Stimulated activated naive CD4-positive, alpha-beta T cell (primary cell): ENCODE measurements at regions not wholly inside any gene's neighbourhood (a gene's known extent, or its start where the extent isn't known, plus 50 kb on each side); places are given as distances from the start of the nearest gene placed in this dataset.

Experiments
- DNase-seq, 6 experiments: peaks; one replicate each; lab custom pipeline; 2025; lab: John Stamatoyannopoulos, UW

DNA sequence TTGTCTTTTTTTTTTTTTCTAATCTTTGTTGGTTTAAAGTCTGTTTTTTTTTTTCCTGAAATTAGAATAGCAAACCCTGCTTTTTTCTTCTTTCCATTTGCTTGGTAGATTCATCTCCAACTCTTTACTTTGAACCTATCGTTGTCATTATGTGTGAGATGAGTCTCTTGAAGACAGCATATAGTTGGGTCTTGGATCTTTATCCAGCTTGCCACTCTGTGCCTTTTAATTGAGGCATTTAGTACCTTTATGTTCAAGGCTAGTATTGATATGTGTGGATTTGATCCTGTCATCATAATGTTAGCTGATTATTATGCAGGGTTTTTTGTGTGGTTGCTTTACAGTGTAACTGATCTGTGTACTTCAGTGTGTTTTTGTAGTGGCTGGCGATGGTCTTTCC, 383.8 kb downstream of the MAN2A1 start:
- no peak for DNase-seq

- no peak for DNase-seq
Observed at GRCh38 chr5:110075656-110076055, 385.9 kb downstream of the MAN2A1 start.

DNA sequence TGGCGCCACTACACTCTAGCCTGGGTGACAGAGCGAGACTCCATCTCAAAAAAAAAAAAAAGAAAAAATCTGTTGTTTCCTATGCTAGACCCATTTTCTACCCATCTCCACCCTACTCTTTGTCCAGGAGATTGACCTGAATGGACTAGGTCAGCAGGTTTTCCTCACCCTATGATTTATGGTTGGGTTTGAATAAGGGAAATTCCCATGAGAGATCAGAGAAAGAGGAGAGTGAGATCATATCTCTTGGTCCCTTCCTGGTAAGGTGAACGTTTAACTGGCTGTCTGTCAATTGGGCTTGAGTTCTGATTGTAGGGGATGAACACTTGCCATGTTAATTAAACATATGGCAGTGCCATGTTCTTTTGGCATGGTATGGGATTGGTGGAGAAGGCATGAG, 387.4 kb downstream of the MAN2A1 start:
- DNase-seq = no peak

DNA sequence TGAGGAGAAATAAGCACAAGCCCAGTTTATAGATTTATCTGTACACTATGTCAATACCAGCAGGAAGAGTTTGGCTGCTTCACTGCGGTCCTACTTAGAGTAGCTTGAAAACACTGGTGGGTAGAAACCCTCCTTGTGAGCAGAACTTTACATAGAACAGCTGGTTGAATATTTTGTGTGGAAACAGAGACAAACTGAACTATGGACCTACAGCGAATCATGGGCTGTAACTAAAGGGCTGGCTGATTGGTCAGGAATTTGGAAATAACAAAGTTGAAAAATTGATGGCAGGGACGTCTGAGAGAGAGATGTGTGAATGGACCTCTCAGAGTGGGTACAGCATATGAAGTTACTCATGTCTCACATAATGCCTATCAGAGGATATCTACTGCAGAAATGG, 392.5 kb downstream of the MAN2A1 start:
- DNase-seq = no peak

GRCh38 chr5:110082863-110083262, 393.1 kb downstream of the MAN2A1 start:
- DNase-seq = no peak

DNA sequence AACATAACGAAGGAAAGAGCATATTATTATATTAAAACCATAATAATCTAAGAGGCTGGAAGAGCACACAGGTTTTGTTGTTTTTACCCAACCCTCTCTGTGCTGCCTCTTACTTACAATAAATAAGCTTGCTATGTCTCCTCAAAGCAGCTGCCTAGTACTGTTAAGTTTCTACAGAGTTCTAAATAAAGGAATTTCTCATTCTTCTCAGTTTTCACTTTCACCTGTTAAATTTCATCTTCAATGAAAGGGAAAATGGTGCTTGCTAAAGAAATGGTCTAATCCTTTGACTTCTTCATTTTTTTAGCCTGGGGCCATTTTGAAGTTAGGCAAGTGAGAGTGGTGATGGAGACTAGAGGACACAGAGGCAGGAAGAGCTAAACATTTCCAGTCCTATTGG, 396.1 kb downstream of the MAN2A1 start:
- no peak for DNase-seq

DNA sequence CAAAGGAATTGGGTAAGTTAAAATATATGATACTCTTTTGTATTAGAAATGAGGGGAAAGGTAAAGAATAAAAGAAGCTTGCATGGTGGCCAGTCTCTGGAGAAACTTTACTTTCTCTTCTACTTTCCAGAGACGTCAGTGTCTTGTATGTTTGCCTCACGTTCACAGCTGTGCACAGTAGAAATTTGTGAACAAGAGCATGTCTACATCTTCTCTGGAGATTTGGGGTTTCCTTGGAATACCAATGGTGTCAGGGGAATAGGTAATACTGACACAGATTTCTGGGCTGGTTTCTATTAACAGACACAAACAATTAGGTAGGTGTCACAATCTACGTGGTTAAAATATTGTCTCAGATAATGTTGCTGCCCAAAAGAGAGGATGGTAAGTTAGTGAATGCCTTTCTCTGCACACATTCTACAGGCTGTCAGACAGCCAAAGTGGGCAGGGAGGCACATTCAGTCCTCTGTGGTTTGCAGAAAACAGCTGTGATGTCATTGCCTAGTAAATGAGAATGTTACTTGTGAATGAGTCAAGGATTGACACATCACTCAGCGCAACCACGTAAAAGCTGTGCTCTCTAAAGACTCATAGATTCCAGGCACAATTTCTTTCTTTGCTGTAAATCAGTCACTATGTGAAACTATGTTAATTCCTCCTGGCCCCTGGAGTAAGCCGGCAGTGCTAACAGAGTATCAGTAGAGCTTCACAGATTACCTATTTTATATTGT, 397.1 kb downstream of the MAN2A1 start:
- DNase-seq = no peak

DNA sequence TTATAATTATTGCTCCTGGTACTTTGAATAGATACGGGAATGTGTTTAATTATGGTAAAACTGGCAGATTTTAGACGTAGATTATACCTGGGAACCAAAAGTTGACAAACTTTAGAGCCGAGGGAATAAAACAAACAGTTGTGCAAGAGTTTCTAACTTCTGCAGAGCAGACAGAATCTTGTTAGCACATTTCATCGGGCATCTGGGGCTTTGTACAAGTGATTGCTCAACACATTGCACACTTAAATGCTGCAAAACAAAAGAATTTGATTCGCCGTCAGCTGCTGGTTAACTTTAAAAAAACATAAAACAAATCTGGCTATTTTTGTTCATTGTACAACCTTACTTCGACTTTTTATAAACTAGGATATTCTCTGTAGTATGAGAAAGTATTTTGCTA, 398.1 kb downstream of the MAN2A1 start:
- no peak for DNase-seq

DNA sequence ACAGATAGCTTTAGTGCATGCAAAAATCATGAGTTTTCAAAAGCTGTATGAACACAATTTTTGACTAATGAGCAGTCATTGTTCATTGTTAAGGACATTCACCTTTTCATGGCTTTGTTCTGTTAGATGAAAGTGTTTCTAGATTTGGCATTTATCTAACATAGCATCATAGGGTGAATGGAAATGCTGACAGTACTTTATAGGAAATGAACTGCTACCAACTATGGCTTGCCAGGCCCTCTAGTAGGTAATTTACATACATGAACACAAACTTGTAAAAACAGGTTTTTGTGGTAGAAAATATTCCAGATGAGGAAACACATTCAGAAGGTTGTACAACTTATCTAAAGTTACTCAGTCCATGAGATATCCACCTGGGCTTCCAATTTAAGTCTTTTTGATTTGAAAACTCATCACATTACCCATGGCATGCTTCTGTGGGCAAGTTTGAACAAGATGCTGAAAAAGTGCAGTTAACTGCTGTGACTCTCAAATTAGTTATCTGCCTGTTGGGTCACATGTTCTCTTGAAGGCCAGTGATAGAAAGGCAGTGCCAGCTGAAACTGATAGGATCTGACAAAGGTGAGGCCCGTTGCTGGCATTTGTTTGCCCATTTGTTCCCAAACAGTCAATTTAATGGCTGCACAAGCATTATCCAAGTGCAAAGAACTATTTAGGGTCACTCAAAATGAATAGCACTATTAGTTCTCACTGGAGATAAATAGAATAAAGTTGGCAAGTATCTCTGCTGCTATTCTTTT, 399.1 kb downstream of the MAN2A1 start:
- no peak for DNase-seq

DNA sequence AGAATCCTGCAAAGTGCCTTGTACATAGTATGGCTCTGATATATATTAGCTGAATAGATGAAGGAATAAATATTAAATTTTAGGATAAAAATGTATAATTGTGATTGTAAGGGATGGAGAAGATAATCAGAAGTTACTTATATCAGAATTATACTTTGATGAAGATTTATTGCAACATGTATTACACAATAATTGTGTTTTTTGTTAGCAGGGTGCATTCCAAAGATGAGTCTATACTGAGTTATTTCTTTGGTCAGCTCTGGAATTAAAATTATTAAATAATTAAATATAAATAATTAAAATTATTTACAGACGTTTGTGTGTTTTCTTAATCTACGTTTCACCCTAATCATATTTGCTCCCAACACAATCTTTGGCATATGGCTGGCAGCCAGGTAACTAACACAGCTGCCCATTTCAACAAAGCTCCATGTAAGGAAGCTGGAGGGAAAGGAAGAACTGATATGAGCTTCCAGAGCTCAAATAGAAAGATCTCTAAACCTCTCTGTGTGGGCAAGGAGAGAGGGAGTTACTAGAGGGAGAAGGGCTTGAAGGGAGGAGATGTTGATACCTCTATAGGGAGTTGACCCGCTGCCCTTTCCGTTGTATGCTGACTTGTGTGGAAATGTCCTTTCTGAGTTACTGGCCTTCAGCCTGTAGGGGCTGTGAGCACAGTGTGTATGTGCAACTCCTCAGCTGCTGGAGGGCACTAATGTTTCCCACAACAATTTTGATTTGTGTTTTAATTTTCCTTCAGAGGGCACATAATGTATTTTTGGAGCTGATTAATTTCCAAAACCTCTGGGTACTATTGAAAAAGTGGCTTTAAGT, 403.4 kb downstream of the MAN2A1 start:
- DNase-seq = no peak

DNA sequence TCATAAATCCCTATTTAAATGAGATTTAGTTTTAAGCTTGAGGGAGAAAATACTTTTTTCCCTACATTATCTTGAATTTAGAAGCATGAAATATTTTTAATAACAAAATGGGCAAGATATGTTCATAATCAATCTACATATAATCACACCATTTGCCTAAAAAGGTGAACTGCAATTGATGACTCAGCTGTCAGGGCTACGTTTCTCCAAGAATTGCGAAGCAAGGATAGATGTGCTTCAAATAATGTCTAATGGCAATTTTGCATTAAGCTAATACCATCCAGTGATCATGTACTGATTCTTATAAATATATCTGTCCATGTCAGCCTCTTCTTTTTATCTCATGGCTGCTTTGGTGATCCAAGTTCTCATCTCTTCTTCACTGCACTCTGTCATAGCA, 404.4 kb downstream of the MAN2A1 start:
- no peak for DNase-seq

- DNase-seq = no peak
Observed at GRCh38 chr5:110094548-110094947, 404.8 kb downstream of the MAN2A1 start.

DNA sequence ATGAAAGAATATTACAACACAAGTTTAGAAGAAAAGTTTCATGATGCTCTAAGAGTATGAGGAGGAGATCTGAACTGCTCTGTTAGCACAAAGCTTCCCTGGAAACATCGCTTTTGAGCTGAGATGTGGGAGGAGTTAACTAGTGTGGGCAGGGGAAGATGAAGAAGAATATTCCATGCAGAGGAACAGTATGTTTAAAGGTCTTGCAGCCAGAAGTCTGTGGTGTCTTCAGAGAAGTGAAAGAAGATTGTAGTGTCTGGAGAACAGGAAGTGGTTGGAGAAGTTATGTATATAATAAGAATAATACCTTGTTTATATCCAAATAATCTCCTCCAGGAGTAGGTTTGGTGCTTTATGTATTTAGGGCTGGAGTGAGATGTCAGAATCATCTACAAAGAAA, 406.7 kb downstream of the MAN2A1 start:
- DNase-seq = no peak

DNA sequence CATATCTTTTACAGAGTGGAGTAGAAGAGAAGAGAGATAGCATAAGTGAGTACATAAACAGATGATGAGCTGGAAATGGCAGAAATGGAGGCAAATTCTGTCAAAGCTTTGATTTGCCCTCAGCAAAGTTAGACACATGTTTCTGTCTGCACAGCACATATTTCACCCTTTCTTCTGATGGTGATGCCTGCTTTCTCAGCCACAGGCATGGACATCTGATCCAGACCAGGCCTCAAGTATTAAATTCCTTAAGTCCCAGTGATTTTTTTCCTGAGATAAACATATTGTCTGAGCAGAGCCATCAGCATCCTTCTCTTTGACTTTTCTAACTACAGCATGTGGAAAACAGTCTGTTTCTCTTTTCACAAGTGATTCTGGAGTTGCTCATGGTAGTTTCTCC, 409.8 kb downstream of the MAN2A1 start:
- DNase-seq = no peak

GRCh38 chr5:110103081-110103480, 413.4 kb downstream of the MAN2A1 start:
- no peak for DNase-seq

DNA sequence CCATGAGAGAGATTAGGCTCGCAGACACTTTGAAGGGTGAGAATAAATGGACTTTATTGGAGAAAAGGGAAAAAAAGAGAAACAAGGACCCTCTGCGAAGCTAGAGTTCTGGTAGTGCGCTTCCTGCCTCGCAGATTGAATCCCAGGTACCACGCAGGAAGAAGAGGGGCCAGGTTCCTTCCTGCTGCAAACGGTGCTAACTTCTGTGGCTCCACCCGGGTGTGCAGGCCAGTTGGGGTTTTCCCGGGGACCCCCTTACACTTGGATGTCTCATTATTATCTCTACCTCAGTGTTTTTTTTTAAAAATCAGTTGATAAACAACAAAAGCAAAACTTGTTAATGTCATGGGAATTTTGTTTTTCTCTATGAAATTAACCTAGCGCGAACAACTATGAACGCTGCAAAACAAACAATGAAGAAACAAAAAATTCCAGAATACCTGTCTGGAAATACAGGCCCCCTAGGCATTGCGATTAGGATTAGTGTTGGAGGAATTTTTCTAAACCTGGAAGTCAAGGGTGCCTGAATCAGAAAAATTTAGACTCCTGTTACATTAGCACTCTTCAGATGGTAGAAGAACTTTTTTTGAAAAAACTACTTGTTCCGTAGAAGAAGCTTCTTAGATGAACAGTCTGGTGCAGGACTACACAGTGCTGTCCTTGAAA, 414.5 kb downstream of the MAN2A1 start:
- DNase-seq = no peak

- DNase-seq = no peak
Observed at GRCh38 chr5:110104726-110105669, 415.3 kb downstream of the MAN2A1 start.

DNA sequence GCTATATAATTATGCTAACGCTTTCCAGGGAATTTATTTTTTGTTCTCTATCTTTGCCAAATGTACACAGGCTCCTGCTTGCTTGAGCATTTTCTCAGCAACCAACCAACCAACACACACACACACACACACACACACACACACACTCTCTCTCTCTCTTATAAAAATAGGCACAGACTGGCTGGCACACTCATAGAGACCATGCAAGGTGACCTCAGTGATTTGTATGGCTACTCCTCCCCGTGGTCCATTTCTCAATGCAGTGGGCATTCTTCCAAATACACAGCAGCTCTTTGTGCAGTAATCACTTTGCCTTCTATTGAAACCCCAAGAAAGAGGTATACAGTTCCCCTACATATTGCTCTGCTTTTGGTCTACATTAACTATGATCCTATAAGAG, 416.0 kb downstream of the MAN2A1 start:
- DNase-seq = no peak

DNA sequence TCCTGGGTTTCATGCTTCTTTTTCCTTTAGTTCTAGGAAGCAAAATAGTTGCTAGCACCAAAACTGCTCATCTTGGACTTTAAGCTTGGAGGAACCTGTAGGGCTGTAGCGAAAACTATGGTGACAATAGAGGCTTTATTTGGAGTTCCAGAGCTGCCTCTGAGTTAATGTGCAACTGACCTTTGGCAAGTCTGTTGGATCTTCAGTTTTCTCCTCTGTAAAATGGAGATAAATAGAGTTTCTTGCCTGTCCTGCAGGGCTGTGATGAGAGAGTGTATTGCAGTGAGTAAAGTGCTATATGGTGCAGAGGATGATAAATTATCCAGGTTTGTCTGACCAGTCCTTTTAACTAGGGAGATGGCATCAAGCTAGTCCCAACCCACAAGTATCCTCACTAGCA, 417.0 kb downstream of the MAN2A1 start:
- no peak for DNase-seq

GRCh38 chr5:110108520-110108919, 418.8 kb downstream of the MAN2A1 start:
- no peak for DNase-seq

GRCh38 chr5:110109667-110110066, 419.9 kb downstream of the MAN2A1 start:
- DNase-seq = no peak
